Urothelium cell line (cell line): ENCODE measurements at regions not wholly inside any gene's neighbourhood (a gene's known extent, or its start where the extent isn't known, plus 50 kb on each side); places are given as distances from the start of the nearest gene placed in this dataset.

Experiments used
- DNase-seq: peaks from one replicate; pipeline ENCODE4 v3.0.0; 2011; ENCODE audit warnings: low spot score, mixed read lengths
- FAIRE-seq: peaks from 2 replicates; lab custom pipeline; 2011; peaks lifted over from hg19 to GRCh38; lab: Jason Lieb, UNC

- FAIRE-seq: no peak
- no peak for DNase-seq
Observed at GRCh38 chr3:72319194-72320094, 528.8 kb downstream of the SHQ1 start.

DNA sequence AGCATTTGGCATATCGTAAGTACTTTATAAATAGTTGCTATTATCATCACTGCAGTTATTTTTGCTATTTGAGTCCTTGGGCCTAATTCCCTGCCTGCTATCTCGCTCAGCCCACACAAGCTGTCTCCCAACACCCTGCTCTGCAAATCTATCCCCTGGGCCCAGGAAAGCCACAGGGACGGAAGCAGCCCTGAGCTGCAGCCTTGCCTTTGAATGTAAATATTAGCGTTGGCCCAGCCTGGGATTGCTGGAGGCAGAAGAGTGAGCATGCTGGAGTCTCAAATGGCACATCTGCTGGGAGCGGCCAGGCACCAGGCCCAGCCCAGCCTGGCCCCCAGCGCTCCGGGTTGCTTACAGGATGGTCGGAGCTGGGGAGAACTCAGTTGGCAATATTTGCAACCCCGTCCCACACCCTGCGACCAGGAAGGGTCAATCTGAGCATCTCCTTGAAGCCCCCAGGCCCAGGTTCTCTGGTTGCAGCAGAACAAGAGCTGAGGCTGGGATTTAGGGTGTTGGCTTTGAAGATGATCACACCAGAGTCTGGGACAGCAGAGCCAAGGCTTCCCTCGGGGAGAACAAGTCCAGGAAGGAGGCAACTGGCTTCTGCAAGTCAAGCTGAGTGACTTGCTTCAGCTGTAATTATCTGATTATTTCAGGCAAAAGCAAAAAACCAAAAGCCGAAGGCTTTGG, 529.6 kb downstream of the SHQ1 start:
- no peak for FAIRE-seq

GRCh38 chr3:72317491-72317890, 530.8 kb downstream of the SHQ1 start:
- no peak for FAIRE-seq
- DNase-seq: no peak

More for the DNA sequence above, 529.6 kb downstream of the SHQ1 start:
- DNase-seq: no peak

- FAIRE-seq: no peak
- DNase-seq: no peak
Observed at GRCh38 chr3:72316501-72317279, 531.6 kb downstream of the SHQ1 start.

GRCh38 chr3:72313308-72313707, 528.4 kb upstream of the PROK2 start:
- FAIRE-seq: no peak
- no peak for DNase-seq

- DNase-seq (no peak), FAIRE-seq (no peak)
Observed at GRCh38 chr3:72312339-72312738, 527.4 kb upstream of the PROK2 start.

DNA sequence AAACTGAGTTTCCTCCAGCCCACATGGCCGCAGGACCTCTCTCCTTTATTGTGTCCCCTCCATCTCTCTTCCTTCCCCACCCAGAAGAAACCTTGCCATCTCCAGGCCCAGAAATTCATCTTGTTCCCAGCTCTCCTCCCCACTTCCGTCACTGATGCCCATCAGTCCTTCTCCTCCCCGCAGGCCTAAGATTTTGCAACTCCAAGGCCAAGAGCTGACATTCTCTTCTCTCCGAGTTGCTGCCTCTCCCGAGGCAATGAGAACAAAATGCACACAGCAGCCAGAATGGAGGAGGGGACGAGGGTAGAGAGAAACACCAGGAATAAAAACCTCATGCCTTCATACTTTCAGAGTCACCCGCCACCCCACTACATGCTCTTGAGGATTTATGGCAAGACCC, 526.5 kb upstream of the PROK2 start:
- no peak for DNase-seq
- no peak for FAIRE-seq

DNA sequence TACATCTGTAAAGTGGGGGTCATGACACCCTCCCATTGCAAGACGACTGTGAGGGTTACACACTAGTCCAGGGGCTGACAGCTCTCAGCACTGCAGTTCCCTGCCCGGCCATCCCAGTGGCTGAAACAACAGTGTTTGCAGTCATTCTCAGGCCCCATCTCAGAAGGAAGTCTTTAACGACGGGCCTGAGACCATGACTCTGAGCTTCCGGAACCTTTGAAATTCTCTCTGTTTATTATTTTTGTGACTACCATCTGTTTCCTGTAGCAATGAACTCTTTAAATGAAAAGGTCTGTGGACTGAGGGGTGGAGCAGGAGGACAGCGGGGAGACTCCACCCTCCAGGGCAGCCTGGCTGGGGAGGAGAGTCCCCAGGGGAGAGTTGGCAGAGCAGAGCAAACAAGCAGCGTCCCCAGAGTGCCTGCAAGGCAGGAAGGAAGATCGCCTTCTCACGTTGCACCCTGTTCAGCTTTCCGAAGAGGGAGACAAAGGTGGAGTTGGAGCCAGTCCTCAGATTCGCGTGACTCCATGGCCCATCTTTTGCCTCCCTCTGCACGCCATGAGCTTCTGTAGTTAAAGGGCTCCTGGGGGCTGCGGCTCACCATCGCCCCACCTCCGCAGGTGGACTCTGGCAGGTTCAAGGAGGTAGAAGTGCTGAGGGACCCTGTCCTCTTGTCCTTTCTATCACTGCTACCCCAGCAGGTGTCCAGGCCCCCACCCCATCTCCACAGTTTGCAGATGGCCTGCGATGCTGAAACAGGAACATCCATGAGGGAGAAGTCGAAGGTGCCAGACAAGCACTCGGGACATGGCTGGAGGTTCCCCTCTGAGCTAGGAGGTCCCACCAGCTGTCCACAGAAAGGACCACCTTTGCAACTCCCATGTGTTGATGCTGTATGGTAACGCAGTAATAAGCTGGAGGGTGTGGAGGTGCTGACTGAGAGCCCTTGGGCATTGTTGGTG, 525.8 kb upstream of the PROK2 start:
- DNase-seq (peak; percentile 20), FAIRE-seq (no peak)

GRCh38 chr3:72309661-72310418, 524.9 kb upstream of the PROK2 start:
- FAIRE-seq (no peak), DNase-seq (no peak)

DNA sequence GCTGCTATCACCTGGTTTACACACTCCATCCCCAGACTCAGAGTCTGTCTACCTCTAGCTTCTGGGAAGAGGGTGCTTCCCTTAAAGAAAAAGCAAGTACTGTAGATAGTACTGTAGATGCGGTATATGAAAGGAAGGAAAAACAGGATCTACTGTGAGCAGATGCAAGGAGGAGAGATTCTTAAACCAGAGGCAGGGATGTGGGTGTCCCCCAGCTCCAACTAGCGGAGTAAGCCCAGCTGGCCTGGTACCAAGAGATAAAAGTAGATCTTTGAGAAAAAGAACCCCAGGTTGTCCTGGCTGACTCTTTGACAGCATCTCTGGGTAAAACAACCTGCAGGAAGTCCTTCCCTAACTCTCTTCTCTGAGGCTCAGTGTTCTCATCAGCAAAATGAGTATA, 523.7 kb upstream of the PROK2 start:
- no peak for FAIRE-seq
- DNase-seq: no peak

GRCh38 chr3:72307438-72308115, 522.6 kb upstream of the PROK2 start:
- no peak for FAIRE-seq

DNA sequence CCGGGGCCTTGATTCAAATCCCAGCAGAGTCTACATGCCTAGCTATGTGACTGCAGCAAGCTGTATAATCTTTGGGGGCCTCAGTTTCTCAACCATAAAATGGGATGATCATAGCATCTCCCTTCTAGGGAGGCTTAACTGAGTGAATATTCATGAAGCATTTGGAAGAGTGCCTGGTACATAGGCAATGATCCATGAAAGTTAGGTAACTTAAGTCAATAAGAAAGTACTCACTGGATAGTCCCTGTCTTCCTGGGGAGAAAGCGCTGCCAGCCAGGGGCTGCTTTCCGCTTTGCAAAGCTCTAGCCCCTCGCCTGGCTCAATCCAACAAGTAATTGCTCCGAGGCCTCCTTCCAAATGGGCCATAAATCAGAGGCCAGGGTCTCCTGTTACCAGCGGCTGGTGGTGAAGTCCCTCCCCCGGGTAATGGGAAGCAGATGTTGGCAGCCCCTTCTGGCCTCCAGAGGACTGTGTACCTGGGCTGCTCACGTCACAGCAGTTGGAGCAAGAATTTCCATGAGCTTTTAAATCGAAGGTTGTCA, 521.9 kb upstream of the PROK2 start:
- FAIRE-seq (no peak), DNase-seq (no peak)

More at GRCh38 chr3:72307438-72308115, 522.6 kb upstream of the PROK2 start:
- no peak for DNase-seq

DNA sequence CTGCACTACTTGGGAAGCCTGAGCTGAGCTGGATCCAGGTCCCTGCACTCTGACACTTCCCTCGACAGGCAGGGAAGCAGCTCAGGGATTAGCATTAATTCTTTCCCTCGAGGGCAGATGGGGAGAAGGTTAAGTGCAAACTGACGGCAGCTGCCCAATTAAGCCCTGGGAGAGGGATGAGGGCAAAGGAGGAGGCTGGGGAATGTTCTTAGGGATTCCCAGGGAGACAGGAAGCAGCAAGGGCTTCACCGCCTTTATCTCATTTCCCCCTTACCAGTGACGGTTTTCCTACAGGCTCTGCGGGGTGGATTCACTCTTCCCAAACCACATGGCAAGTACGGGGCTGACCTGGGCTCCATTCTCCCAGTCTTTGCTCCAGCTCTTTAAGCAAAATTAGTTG, 519.0 kb upstream of the PROK2 start:
- DNase-seq: no peak
- FAIRE-seq: no peak

- FAIRE-seq (no peak), DNase-seq (no peak)
Observed at GRCh38 chr3:72301779-72302178, 516.8 kb upstream of the PROK2 start.

GRCh38 chr3:72300621-72301020, 515.7 kb upstream of the PROK2 start:
- DNase-seq (no peak), FAIRE-seq (no peak)

- DNase-seq (no peak), FAIRE-seq (no peak)
Observed at GRCh38 chr3:72299823-72300222, 514.9 kb upstream of the PROK2 start.

- DNase-seq: no peak
- no peak for FAIRE-seq
Observed at GRCh38 chr3:72299321-72299802, 514.4 kb upstream of the PROK2 start.
